SU-DHL-6 (cell line): ENCODE measurements at regions not wholly inside any gene's neighbourhood (a gene's known extent, or its start where the extent isn't known, plus 50 kb on each side); places are given as distances from the start of the nearest gene placed in this dataset.
"Not testable (repeated sequence)": the region's sequence is repeated elsewhere in the genome, so short reads cannot be mapped to it uniquely, and the experiment has no call there.

Source experiments
- H2AFZ ChIP-seq: fragments of 200-600 bp; sonication (generic); 2 replicates; pipeline ENCODE4 v1.6.1; 2014; ENCODE audit warnings: low read depth, mild to moderate bottlenecking, moderate library complexity, mixed read lengths, antibody characterized with exemption, low read length; ENCODE audit not compliant: severe bottlenecking
- H3F3A ChIP-seq: fragments of 200-600 bp; shearing (Covaris generic); 2 replicates; pipeline ENCODE4 v1.6.0; 2016; ENCODE audit warnings: antibody characterized with exemption, mild to moderate bottlenecking; ENCODE audit not compliant: insufficient read depth
- H3K27ac ChIP-seq: fragments of 200-600 bp; sonication (generic); 2 replicates; pipeline ENCODE4 v1.5.1; 2016; ENCODE audit warnings: low read depth, mild to moderate bottlenecking, low read length, moderate library complexity, mixed read lengths
- H3K27me3 ChIP-seq: fragments of 200-600 bp; sonication (generic), shearing (Covaris generic); 2 replicates; pipeline ENCODE4 v1.6.0; 2014; ENCODE audit warnings: mild to moderate bottlenecking, low read length
- H3K36me3 ChIP-seq: fragments of 200-600 bp; sonication (generic); 2 replicates; pipeline ENCODE4 v1.6.1; 2014; ENCODE audit warnings: mild to moderate bottlenecking, low read length, mixed read lengths
- H3K4me2 ChIP-seq: fragments of 300-600, 200-600 bp; shearing (Covaris generic), sonication (generic); 2 replicates; pipeline ENCODE4 v1.6.0; 2014; ENCODE audit warnings: low read length, low read depth, mild to moderate bottlenecking; ENCODE audit not compliant: poor library complexity, severe bottlenecking
- H3K4me3 ChIP-seq: fragments of 200-600 bp; sonication (generic); 2 replicates; pipeline ENCODE4 v1.5.1; 2014; ENCODE audit warnings: antibody characterized with exemption, low read length, mild to moderate bottlenecking, mixed read lengths; ENCODE audit not compliant: insufficient read depth, poor library complexity, severe bottlenecking
- H3K79me2 ChIP-seq: fragments of 200-600 bp; sonication (generic); 2 replicates; pipeline ENCODE4 v1.6.1; 2014; ENCODE audit warnings: mild to moderate bottlenecking, low read length, moderate library complexity; ENCODE audit not compliant: insufficient read depth
- H3K9ac ChIP-seq: fragments of 200-600 bp; sonication (generic); 2 replicates; pipeline ENCODE4 v1.7.0; 2014; ENCODE audit warnings: mild to moderate bottlenecking, low read length
- H3K9me2 ChIP-seq: fragments of 200-600 bp; sonication (generic); replicated peaks from 2 replicates; pipeline ENCODE4 v1.6.1; 2014; ENCODE audit warnings: low read length; ENCODE audit not compliant: insufficient read depth
- H3K9me3 ChIP-seq: fragments of 200-600 bp; sonication (generic); 2 replicates; pipeline ENCODE4 v1.6.1; 2014; ENCODE audit warnings: low read length, mixed read lengths; ENCODE audit not compliant: insufficient read depth
- H4K20me1 ChIP-seq: fragments of 200-600 bp; sonication (generic); 2 replicates; pipeline ENCODE4 v1.6.1; 2014; ENCODE audit warnings: low read depth, mild to moderate bottlenecking, antibody characterized with exemption, low read length, moderate library complexity, mixed read lengths
- EZH2phosphoT487 ChIP-seq: fragments of 200-600 bp; sonication (generic), shearing (Covaris generic); conservative IDR thresholded peaks from 2 replicates; pipeline ENCODE4 v1.6.1; 2018; ENCODE audit warnings: mild to moderate bottlenecking, antibody characterized with exemption, low read length, moderate library complexity, mixed read lengths
- TF ChIP-seq, protein P1 (sequence below): fragments of 200-600 bp; sonication (generic); IDR thresholded peaks from one replicate; pipeline ENCODE4 v1.5.1; 2017; ENCODE audit warnings: antibody characterized with exemption, mild to moderate bottlenecking, low read length, moderate library complexity; ENCODE audit not compliant: insufficient read depth, poor library complexity, severe bottlenecking

DNA sequence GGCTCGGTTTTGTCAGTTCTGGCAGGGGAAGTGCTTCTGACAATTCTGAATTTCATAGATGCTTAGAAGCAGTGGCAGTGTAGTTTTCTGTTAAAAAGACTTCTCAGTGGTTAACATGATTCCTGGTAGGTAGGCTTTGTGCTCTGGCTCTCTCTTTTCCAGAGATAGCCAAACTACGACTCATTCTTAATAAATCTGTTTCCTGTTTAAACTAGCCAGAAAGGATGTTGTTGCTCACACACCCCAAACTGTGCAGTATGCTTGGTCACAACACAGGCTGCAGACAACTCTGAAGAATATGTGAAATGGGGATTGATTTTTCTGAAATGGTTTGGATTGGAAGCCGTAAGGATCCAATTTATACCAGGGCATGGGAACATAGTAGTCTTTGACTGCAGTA is 711.5 kb downstream of the PCDH17 start:
- Histone ChIP-seq H3K27me3 (no peaks in the 10 kb centered on the region), H3K4me3 (no peak overlapping the region), H3K36me3 (no peaks in the 10 kb centered on the region), H4K20me1 (no peaks in the 10 kb centered on the region), H3K9ac (no peak overlapping the region), H3F3A (no peaks in the 10 kb centered on the region), H3K9me3 (no peaks in the 10 kb centered on the region), H3K4me2 (no peak overlapping the region), H2AFZ (no peak overlapping the region), H3K79me2 (no peaks in the 10 kb centered on the region), H3K9me2 (no peaks in the 10 kb centered on the region), H3K27ac (no peak overlapping the region)
- TF ChIP-seq, protein P1, sequence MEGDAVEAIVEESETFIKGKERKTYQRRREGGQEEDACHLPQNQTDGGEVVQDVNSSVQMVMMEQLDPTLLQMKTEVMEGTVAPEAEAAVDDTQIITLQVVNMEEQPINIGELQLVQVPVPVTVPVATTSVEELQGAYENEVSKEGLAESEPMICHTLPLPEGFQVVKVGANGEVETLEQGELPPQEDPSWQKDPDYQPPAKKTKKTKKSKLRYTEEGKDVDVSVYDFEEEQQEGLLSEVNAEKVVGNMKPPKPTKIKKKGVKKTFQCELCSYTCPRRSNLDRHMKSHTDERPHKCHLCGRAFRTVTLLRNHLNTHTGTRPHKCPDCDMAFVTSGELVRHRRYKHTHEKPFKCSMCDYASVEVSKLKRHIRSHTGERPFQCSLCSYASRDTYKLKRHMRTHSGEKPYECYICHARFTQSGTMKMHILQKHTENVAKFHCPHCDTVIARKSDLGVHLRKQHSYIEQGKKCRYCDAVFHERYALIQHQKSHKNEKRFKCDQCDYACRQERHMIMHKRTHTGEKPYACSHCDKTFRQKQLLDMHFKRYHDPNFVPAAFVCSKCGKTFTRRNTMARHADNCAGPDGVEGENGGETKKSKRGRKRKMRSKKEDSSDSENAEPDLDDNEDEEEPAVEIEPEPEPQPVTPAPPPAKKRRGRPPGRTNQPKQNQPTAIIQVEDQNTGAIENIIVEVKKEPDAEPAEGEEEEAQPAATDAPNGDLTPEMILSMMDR = no peak
- TF ChIP-seq EZH2phosphoT487 = no peak

DNA sequence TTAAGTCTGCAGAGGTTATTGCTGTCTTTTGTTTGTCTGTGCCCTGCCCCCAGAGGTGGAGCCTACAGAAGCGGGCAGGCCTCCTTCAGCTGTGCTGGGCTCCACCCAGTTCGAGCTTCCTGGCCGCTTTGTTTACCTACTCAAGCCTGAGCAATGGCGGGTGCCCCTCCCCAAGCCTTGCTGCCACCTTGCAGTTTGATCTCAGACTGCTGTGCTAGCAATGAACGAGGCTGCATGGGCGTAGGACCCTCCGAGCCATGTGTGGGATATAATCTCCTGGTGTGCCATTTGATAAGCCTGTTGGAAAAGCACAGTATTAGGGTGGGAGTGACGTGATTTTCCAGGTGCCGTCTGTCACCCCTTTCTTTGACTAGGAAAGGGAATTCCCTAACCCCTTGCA is 720.6 kb downstream of the PCDH17 start:
- H3K9me2 ChIP-seq, H3K36me3 ChIP-seq: not testable (repeated sequence)

DNA sequence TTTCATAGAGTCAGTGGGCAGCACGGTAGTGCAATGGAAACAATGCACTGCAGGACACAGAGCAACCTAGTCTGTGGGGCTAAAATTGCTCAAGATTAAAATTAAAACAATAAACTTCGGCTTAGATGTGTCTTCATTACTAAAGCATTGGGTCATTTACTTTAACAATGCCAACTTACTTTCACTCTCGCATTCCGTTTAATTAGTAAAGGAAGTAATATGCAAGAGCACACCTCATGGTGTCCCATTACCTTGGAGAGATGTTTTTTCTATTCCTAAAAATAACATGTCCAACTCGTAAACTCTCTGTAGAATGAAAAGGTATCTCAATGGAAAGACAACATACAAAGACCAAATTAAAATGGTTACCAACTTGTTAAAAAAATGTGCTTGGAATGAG is 738.4 kb downstream of the PCDH17 start:
- H3K9me3 ChIP-seq = no peaks in the 10 kb centered on the region
- peak overlapping the region; percentile 31 for H2AFZ ChIP-seq
- H3K9me2 ChIP-seq = no peaks in the 10 kb centered on the region
- H3K4me2 ChIP-seq = no peak overlapping the region
- H3K27ac ChIP-seq = no peak overlapping the region
- no peak overlapping the region for H3K4me3 ChIP-seq
- H3K9ac ChIP-seq = no peak overlapping the region
- no peaks in the 10 kb centered on the region for H3F3A ChIP-seq
- no peaks in the 10 kb centered on the region for H3K79me2 ChIP-seq
- H4K20me1 ChIP-seq = no peaks in the 10 kb centered on the region
- H3K27me3 ChIP-seq = no peaks in the 10 kb centered on the region
- H3K36me3 ChIP-seq = no peaks in the 10 kb centered on the region
- TF ChIP-seq, protein P1 = no peak
- no peak for TF ChIP-seq EZH2phosphoT487

More for the DNA sequence above, 720.6 kb downstream of the PCDH17 start:
- not testable (repeated sequence) for H3K79me2 ChIP-seq, H3K9ac ChIP-seq, H3K4me3 ChIP-seq, H3K27me3 ChIP-seq, H4K20me1 ChIP-seq, H2AFZ ChIP-seq, H3F3A ChIP-seq, H3K9me3 ChIP-seq, H3K27ac ChIP-seq, H3K4me2 ChIP-seq

DNA sequence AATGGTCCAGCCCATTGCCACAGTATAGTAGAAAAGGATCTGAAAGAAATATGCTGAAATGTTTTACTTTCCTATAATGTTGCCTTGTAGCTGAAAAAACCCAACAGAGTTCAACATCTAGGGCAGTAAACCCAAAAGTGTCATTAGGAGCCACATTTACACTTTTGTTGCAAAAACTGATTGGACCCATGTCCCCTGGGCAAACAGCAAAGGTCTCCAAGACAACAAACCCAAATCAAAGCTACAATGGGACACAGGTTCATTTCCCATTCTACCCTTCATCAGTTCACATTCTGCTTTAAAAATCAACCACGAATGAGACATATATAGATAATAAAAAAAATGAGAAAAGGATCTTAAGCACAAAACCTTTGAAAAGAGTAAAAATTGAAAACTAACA is 744.8 kb downstream of the PCDH17 start:
- H3K27ac ChIP-seq = no peak overlapping the region

More for the DNA sequence above, 744.8 kb downstream of the PCDH17 start:
- Histone ChIP-seq H3K27me3 (no peaks in the 10 kb centered on the region), H3K9me2 (no peaks in the 10 kb centered on the region), H3F3A (no peaks in the 10 kb centered on the region), H3K4me2 (peak overlapping the region; percentile 16), H3K36me3 (no peaks in the 10 kb centered on the region), H3K4me3 (no peak overlapping the region), H4K20me1 (no peaks in the 10 kb centered on the region), H3K9ac (no peak overlapping the region), H2AFZ (peak overlapping the region; percentile 70), H3K9me3 (no peaks in the 10 kb centered on the region), H3K79me2 (no peaks in the 10 kb centered on the region)
- TF ChIP-seq, protein P1 = no peak
- TF ChIP-seq EZH2phosphoT487 = no peak
